ENCODE measurements at regions not wholly inside any gene's neighbourhood (a gene's known extent, or its start where the extent isn't known, plus 50 kb on each side); places are given as distances from the start of the nearest gene placed in this dataset.
"Not testable (repeated sequence)": the region's sequence is repeated elsewhere in the genome, so short reads cannot be mapped to it uniquely, and the experiment has no call there.

- no peak for DNase-seq
These were observed 66.9 kb upstream of the ZNF746 start for GRCh38 chr7:149564340-149565095.

GRCh38 chr7:149562602-149563001 lies 65.0 kb upstream of the ZNF746 start:
- peak; percentile 22 for DNase-seq

- DNase-seq: peak; percentile 24
These were observed 63.5 kb upstream of the ZNF746 start for GRCh38 chr7:149561072-149561471.

- peak; percentile 63 for DNase-seq
These were observed 62.1 kb upstream of the ZNF746 start for GRCh38 chr7:149559711-149560110.

- DNase-seq: peak; percentile 45
These were observed 60.7 kb upstream of the ZNF746 start for GRCh38 chr7:149558149-149558861.

GRCh38 chr7:149556525-149556924 lies 58.9 kb upstream of the ZNF746 start:
- not testable (repeated sequence) for DNase-seq

- not testable (repeated sequence) for DNase-seq
These were observed 57.2 kb upstream of the ZNF746 start for GRCh38 chr7:149554821-149555220.

GRCh38 chr7:149553991-149554390 lies 56.4 kb upstream of the ZNF746 start:
- not testable (repeated sequence) for DNase-seq

- no peak for DNase-seq
These were observed 55.2 kb upstream of the ZNF746 start for GRCh38 chr7:149552799-149553198.
